ENCODE measurements at regions not wholly inside any gene's neighbourhood (a gene's known extent, or its start where the extent isn't known, plus 50 kb on each side); places are given as distances from the start of the nearest gene placed in this dataset.

DNA sequence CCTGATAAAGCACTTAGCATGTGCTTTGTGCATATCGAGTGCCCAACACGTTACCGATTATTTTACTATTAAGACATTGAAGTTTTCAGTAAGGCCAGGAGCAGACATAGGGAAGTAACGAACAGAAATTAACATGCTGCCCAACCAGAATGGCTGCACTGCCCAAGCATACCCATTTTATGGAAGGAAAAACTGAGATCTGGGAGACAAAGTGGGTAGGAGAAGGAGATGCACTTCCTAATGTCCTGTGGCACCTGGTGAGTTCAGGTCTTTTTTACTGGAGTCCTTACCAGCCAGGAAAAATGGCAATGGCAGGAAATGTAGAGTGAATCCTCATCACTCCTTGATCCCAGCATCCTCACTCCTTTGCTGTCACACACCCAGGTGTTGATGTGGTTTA, 768.5 kb downstream of the MED13L start:
- Histone ChIP-seq H3K4me2 (ENCODE audit: insufficient read depth, low read length) (no peak overlapping the region), H3K9ac (ENCODE audit: insufficient read depth in 1 of 2, low read depth in 2 of 2, low read length in 2 of 2) (no peak overlapping the region), H3K36me3 (ENCODE audit: control insufficient read depth, insufficient read depth, low read length) (no peaks in the 10 kb centered on the region), H3K27ac (ENCODE audit: extremely low read depth, low read depth, low read length) (no peak overlapping the region), H3K27me3 (ENCODE audit: control insufficient read depth in 2 of 2, insufficient read depth in 2 of 2, low read length in 2 of 2) (no peaks in the 10 kb centered on the region; a peak in 1 of 5 replicates), H3K9me3 (replicated peaks; ENCODE audit: control insufficient read depth, insufficient read depth, low read depth, low read length) (no peaks in the 10 kb centered on the region), H3K4me1 (replicated peaks in 1 of 2; ENCODE audit: control insufficient read depth in 2 of 2, insufficient read depth in 2 of 2, low read length in 2 of 2) (no peaks in the 10 kb centered on the region), H4K20me1 (replicated peaks; ENCODE audit: control insufficient read depth, insufficient read depth, low read length) (no peaks in the 10 kb centered on the region), H3K4me3 (no peak overlapping the region), H2AFZ (ENCODE audit: low read depth, low read length) (no peak overlapping the region), H3K79me2 (ENCODE audit: control insufficient read depth, insufficient read depth, low read length) (no peaks in the 10 kb centered on the region), H3K9me1 (ENCODE audit: control insufficient read depth, insufficient read depth, low read length) (no peaks in the 10 kb centered on the region)
- WGBS (ENCODE audit: insufficient coverage, low coverage, missing lambda C conversion rate), result 0% methylated on average over 4 of the region's 4 CpGs
- intact Hi-C loops (cut with micrococcal nuclease) (no loop called here), in situ Hi-C loops (cut with MboI) (no loop called here)
- DNase-seq (ENCODE audit: extremely low read depth in 1 of 4, low spot score in 3 of 4), result no peak
- ChIA-PET CTCF (ENCODE audit: low intra/inter-chr PET ratio) (no interaction called here), POLR2A (no interaction called here)
- FAIRE-seq, result no peak
- no TSS peak for BruUV-seq (replicated peaks)
- TF ChIP-seq RBM25 (IDR thresholded peaks at IDR 0.05; ENCODE audit: low read depth, low read length, severe bottlenecking) (peak; percentile 57), MAFG (tag; conservative IDR thresholded peaks at IDR 0.05) (no peak)
- no peak for ATAC-seq

DNA sequence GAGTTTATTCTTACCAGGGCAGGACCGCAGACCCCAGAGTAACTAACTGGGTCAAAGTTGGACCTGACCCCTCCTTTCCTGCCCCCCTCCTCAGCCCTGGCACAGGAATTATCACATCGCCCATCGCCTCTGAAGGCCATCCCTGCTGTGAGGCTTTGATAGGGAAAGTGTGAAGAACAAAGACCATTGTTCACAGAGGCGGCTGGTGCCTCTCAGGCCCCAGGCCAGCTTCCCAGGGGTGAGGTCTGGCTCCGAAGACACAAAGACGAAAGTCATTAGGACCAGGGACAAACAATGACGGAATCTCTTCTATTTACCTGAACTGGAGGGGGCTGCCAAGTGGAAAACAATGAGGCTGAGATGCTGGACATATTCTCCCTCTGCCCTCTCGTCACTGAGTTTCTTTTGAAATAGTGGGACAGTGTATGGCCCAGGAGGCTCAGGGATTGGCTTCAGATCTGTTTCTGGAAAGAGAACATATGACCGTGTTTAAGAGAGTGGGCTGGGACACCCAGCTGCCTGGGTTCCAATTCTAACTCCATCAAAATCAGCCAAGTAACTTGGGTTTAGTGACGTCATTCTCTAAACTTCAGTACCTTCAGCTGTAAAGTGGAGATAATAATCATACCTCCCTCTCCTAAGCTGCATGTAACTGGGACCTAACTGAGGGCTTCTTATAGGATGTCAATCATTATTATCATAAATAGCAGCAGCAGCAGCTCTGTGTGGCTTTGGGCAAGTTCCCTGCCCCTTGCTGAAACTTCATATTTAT, 769.4 kb downstream of the MED13L start:
- FAIRE-seq (no peak), ATAC-seq (no peak), DNase-seq (ENCODE audit: extremely low read depth in 1 of 4, low spot score in 3 of 4) (no peak)
- Histone ChIP-seq H2AFZ (ENCODE audit: low read depth, low read length) (no peak overlapping the region), H3K9me1 (ENCODE audit: control insufficient read depth, insufficient read depth, low read length) (no peaks in the 10 kb centered on the region), H3K4me1 (replicated peaks in 1 of 2; ENCODE audit: control insufficient read depth in 2 of 2, insufficient read depth in 2 of 2, low read length in 2 of 2) (no peaks in the 10 kb centered on the region), H3K79me2 (ENCODE audit: control insufficient read depth, insufficient read depth, low read length) (no peaks in the 10 kb centered on the region), H3K9ac (ENCODE audit: insufficient read depth in 1 of 2, low read depth in 2 of 2, low read length in 2 of 2) (no peak overlapping the region), H4K20me1 (replicated peaks; ENCODE audit: control insufficient read depth, insufficient read depth, low read length) (no peaks in the 10 kb centered on the region), H3K4me3 (no peak overlapping the region), H3K36me3 (ENCODE audit: control insufficient read depth, insufficient read depth, low read length) (no peaks in the 10 kb centered on the region), H3K27me3 (ENCODE audit: control insufficient read depth in 2 of 2, insufficient read depth in 2 of 2, low read length in 2 of 2) (no peaks in the 10 kb centered on the region; a peak in 1 of 5 replicates), H3K4me2 (ENCODE audit: insufficient read depth, low read length) (no peak overlapping the region), H3K9me3 (replicated peaks; ENCODE audit: control insufficient read depth, insufficient read depth, low read depth, low read length) (no peaks in the 10 kb centered on the region), H3K27ac (ENCODE audit: extremely low read depth, low read depth, low read length) (no peak overlapping the region)
- intact Hi-C loops (cut with micrococcal nuclease), result no loop called here
- TF ChIP-seq ATF7 (IDR thresholded peaks at IDR 0.05) (peak; percentile 62), ZFX (CRISPR knock-in tag; IDR thresholded peaks at IDR 0.05) (no peak), ZNF263 (CRISPR knock-in tag; IDR thresholded peaks at IDR 0.05; ENCODE audit: borderline replicate concordance) (no peak), ATF1 (CRISPR knock-in tag; IDR thresholded peaks at IDR 0.05) (no peak), ATF1 (tag; IDR thresholded peaks at IDR 0.05) (peak; percentile 33; the same call in 1 of the 2 replicates), HDAC6 (IDR thresholded peaks at IDR 0.05; ENCODE audit: low read depth, low read length) (no peak), ZBTB8A (IDR thresholded peaks at IDR 0.05; ENCODE audit: partially characterized antibody) (no peak), EP400 (IDR thresholded peaks at IDR 0.05) (no peak), CHD1 (IDR thresholded peaks at IDR 0.05; ENCODE audit: low read length) (no peak)
- TF ChIP-seq, protein P1, sequence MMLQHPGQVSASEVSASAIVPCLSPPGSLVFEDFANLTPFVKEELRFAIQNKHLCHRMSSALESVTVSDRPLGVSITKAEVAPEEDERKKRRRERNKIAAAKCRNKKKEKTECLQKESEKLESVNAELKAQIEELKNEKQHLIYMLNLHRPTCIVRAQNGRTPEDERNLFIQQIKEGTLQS (IDR thresholded peaks at IDR 0.05), result peak; percentile 48
- TF ChIP-seq, protein P1 (CRISPR knock-in tag; conservative IDR thresholded peaks at IDR 0.05), result no peak
- TF ChIP-seq, protein P2, sequence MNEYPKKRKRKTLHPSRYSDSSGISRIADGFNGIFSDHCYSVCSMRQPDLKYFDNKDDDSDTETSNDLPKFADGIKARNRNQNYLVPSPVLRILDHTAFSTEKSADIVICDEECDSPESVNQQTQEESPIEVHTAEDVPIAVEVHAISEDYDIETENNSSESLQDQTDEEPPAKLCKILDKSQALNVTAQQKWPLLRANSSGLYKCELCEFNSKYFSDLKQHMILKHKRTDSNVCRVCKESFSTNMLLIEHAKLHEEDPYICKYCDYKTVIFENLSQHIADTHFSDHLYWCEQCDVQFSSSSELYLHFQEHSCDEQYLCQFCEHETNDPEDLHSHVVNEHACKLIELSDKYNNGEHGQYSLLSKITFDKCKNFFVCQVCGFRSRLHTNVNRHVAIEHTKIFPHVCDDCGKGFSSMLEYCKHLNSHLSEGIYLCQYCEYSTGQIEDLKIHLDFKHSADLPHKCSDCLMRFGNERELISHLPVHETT (CRISPR knock-in tag; conservative IDR thresholded peaks at IDR 0.05 in 1 of 2, IDR thresholded peaks at IDR 0.05 in 1 of 2), result no peak
- BruUV-seq (replicated peaks), result no TSS peak
- ChIA-PET POLR2A (no interaction called here), CTCF (ENCODE audit: low intra/inter-chr PET ratio) (no interaction called here)
- in situ Hi-C loops (cut with MboI), result no loop called here
- WGBS (ENCODE audit: insufficient coverage, low coverage, missing lambda C conversion rate), result 1% methylated on average over 8 of the region's 10 CpGs

Measured in K562 (cell line).